ENCODE measurements at regions not wholly inside any gene's neighbourhood (a gene's known extent, or its start where the extent isn't known, plus 50 kb on each side); places are given as distances from the start of the nearest gene placed in this dataset.

DNA sequence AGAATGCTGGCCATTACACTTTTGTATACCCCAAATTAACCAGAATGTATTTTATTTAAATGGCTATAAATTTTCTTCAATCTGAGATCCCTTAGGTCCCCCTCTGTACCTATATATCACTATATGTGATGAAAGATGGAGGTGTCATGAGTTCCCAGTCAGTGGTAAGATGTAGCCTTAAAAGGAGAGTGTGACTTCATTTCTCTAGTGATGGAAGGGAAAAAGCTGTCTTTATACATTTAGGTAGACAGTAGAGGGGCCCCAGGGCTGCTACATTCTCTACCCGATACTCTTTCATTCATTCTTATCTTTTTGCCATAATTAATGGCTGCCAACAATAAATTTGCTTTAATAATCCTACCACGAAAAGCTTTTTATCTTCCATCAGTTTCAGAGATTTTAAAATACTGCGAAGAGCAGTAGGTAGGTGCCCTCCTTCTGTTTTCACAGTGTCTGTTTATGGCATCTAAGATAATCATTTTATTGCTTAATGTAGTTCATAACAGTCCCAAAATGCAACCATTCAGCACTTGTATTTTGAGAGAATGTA is 301.3 kb downstream of the ZNF608 start:
- Histone ChIP-seq H3K4me1 (replicated peaks in 1 of 2; ENCODE audit: control insufficient read depth in 2 of 2, insufficient read depth in 2 of 2, low read length in 2 of 2) (no peaks in the 10 kb centered on the region), H3K79me2 (ENCODE audit: control insufficient read depth, insufficient read depth, low read length) (no peaks in the 10 kb centered on the region), H3K27ac (ENCODE audit: extremely low read depth, low read depth, low read length) (no peak overlapping the region), H2AFZ (ENCODE audit: low read depth, low read length) (no peak overlapping the region), H4K20me1 (replicated peaks; ENCODE audit: control insufficient read depth, insufficient read depth, low read length) (no peaks in the 10 kb centered on the region), H3K27me3 (ENCODE audit: control insufficient read depth in 2 of 2, insufficient read depth in 2 of 2, low read length in 2 of 2) (no peaks in the 10 kb centered on the region), H3K4me2 (ENCODE audit: insufficient read depth, low read length) (no peak overlapping the region), H3K4me3 (no peak overlapping the region), H3K9me3 (replicated peaks; ENCODE audit: control insufficient read depth, insufficient read depth, low read depth, low read length) (no peaks in the 10 kb centered on the region), H3K9ac (ENCODE audit: insufficient read depth in 1 of 2, low read depth in 2 of 2, low read length in 2 of 2) (no peak overlapping the region), H3K9me1 (ENCODE audit: control insufficient read depth, insufficient read depth, low read length) (no peaks in the 10 kb centered on the region), H3K36me3 (ENCODE audit: control insufficient read depth, insufficient read depth, low read length) (no peaks in the 10 kb centered on the region)
- intact Hi-C loops (cut with micrococcal nuclease) (no loop called here), in situ Hi-C loops (cut with MboI) (no loop called here)
- ChIA-PET POLR2A (no interaction called here), CTCF (ENCODE audit: low intra/inter-chr PET ratio) (no interaction called here)
- WGBS (ENCODE audit: insufficient coverage, low coverage, missing lambda C conversion rate) = 4% methylated on average over 3 of the region's 3 CpGs
- DNase-seq (ENCODE audit: extremely low read depth in 1 of 4, low spot score in 3 of 4) (no peak), FAIRE-seq (no peak), ATAC-seq (no peak)
- no peak for TF ChIP-seq ZBTB17 (CRISPR knock-in tag; IDR thresholded peaks at IDR 0.05)
- BruUV-seq (replicated peaks) = no TSS peak

- Histone ChIP-seq H3K79me2 (ENCODE audit: control insufficient read depth, insufficient read depth, low read length) (no peaks in the 10 kb centered on the region), H3K4me1 (replicated peaks in 1 of 2; ENCODE audit: control insufficient read depth in 2 of 2, insufficient read depth in 2 of 2, low read length in 2 of 2) (no peaks in the 10 kb centered on the region), H3K27me3 (ENCODE audit: control insufficient read depth in 2 of 2, insufficient read depth in 2 of 2, low read length in 2 of 2) (no peaks in the 10 kb centered on the region), H3K4me2 (ENCODE audit: insufficient read depth, low read length) (no peak overlapping the region), H3K9me3 (replicated peaks; ENCODE audit: control insufficient read depth, insufficient read depth, low read depth, low read length) (no peaks in the 10 kb centered on the region), H3K27ac (ENCODE audit: extremely low read depth, low read depth, low read length) (no peak overlapping the region), H3K4me3 (no peak overlapping the region), H3K9ac (ENCODE audit: insufficient read depth in 1 of 2, low read depth in 2 of 2, low read length in 2 of 2) (no peak overlapping the region), H4K20me1 (replicated peaks; ENCODE audit: control insufficient read depth, insufficient read depth, low read length) (no peaks in the 10 kb centered on the region), H2AFZ (ENCODE audit: low read depth, low read length) (no peak overlapping the region), H3K36me3 (ENCODE audit: control insufficient read depth, insufficient read depth, low read length) (no peaks in the 10 kb centered on the region), H3K9me1 (ENCODE audit: control insufficient read depth, insufficient read depth, low read length) (no peaks in the 10 kb centered on the region)
- 2% methylated on average over 4 of the region's 4 CpGs for WGBS (ENCODE audit: insufficient coverage, low coverage, missing lambda C conversion rate)
- DNase-seq (ENCODE audit: extremely low read depth in 1 of 4, low spot score in 3 of 4) = no peak
- no peak for ATAC-seq
- in situ Hi-C loops (cut with MboI) (no loop called here), intact Hi-C loops (cut with micrococcal nuclease) (no loop called here)
- ChIA-PET CTCF (ENCODE audit: low intra/inter-chr PET ratio) (no interaction called here), POLR2A (no interaction called here)
- BruUV-seq (replicated peaks) = no TSS peak
- FAIRE-seq = no peak
- TF ChIP-seq RNF2 (IDR thresholded peaks at IDR 0.05) = no peak
- TF ChIP-seq CHD4 (IDR thresholded peaks at IDR 0.05; ENCODE audit: insufficient read depth, insufficient replicate concordance, low read depth, low read length, poor library complexity, severe bottlenecking) = no peak
- no peak for TF ChIP-seq ZNF764 (CRISPR knock-in tag; IDR thresholded peaks at IDR 0.05; ENCODE audit: low read depth)
- TF ChIP-seq, protein P1, sequence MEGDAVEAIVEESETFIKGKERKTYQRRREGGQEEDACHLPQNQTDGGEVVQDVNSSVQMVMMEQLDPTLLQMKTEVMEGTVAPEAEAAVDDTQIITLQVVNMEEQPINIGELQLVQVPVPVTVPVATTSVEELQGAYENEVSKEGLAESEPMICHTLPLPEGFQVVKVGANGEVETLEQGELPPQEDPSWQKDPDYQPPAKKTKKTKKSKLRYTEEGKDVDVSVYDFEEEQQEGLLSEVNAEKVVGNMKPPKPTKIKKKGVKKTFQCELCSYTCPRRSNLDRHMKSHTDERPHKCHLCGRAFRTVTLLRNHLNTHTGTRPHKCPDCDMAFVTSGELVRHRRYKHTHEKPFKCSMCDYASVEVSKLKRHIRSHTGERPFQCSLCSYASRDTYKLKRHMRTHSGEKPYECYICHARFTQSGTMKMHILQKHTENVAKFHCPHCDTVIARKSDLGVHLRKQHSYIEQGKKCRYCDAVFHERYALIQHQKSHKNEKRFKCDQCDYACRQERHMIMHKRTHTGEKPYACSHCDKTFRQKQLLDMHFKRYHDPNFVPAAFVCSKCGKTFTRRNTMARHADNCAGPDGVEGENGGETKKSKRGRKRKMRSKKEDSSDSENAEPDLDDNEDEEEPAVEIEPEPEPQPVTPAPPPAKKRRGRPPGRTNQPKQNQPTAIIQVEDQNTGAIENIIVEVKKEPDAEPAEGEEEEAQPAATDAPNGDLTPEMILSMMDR (IDR thresholded peaks at IDR 0.05 in 2 of 3, conservative IDR thresholded peaks at IDR 0.05 in 1 of 3; ENCODE audit: insufficient read depth in 2 of 3, low read depth in 1 of 3, low read length in 3 of 3) = no peak
Observed at GRCh38 chr5:124444147-124444775, 302.2 kb downstream of the ZNF608 start.

Measured in K562 (cell line).